Caco-2 (cell line): ENCODE measurements at regions not wholly inside any gene's neighbourhood (a gene's known extent, or its start where the extent isn't known, plus 50 kb on each side); places are given as distances from the start of the nearest gene placed in this dataset.

Experiments
- BruUV-seq: library from RNA; stranded (reverse); fragments of 400-500 nt; replicated peaks from 2 replicates; lab custom pipeline; 2021; lab: Mats Ljungman, UMichigan
- CTCF ChIA-PET: fragments of 300-600 bp; sonication (Branson Sonifier 250); formaldehyde crosslinking; loops from one replicate; lab custom pipeline; 2022; ENCODE audit warnings: antibody characterized with exemption; lab: Charles Lee
- POLR2A ChIA-PET: fragments of 300-600 bp; sonication (Branson Sonifier 250); formaldehyde crosslinking; loops from one replicate; lab custom pipeline; 2022; ENCODE audit warnings: antibody characterized with exemption; lab: Charles Lee
- DNase-seq, 2 experiments: peaks; one replicate each; pipeline versions ENCODE4 v3.0.0 to v3.0.0-alpha.2; 2020 to 2022
- H3K27me3 ChIP-seq: replicated peaks from 2 replicates; pipeline ENCODE4 v1.6.0; 2011; ENCODE audit warnings: low read length; ENCODE audit not compliant: control insufficient read depth, insufficient read depth
- H3K36me3 ChIP-seq: 2 replicates; pipeline ENCODE4 v1.5.1; 2011; ENCODE audit warnings: low read length; ENCODE audit not compliant: control insufficient read depth, insufficient read depth
- H3K4me1 ChIP-seq: fragments of 250-450 bp; sonication (Bioruptor Pico); 2 replicates; pipeline ENCODE4 v1.5.1; 2020; ENCODE audit warnings: mild to moderate bottlenecking
- H3K4me3 ChIP-seq: 2 replicates; pipeline ENCODE4 v1.5.1; 2011; ENCODE audit warnings: low read depth, mild to moderate bottlenecking, control low read depth, low read length
- H3K9me3 ChIP-seq: fragments of 250-450 bp; sonication (Bioruptor Pico); 2 replicates; pipeline ENCODE4 v1.5.1; 2020; ENCODE audit warnings: mild to moderate bottlenecking, moderate library complexity
- H3K27ac Mint-ChIP-seq: one replicate; pipeline ENCODE4 v1.8.0; 2022; ENCODE audit warnings: mixed read lengths; ENCODE audit not compliant: unreplicated experiment
- H3K27me3 Mint-ChIP-seq: one replicate; pipeline ENCODE4 v1.8.0; 2022; ENCODE audit warnings: mixed read lengths; ENCODE audit not compliant: insufficient read depth, unreplicated experiment
- H3K36me3 Mint-ChIP-seq: one replicate; pipeline ENCODE4 v1.8.0; 2022; ENCODE audit warnings: mild to moderate bottlenecking, mixed read lengths; ENCODE audit not compliant: insufficient read depth, unreplicated experiment
- H3K4me1 Mint-ChIP-seq: one replicate; pipeline ENCODE4 v1.8.0; 2022; ENCODE audit warnings: low read depth, mixed read lengths; ENCODE audit not compliant: unreplicated experiment
- H3K4me3 Mint-ChIP-seq: one replicate; pipeline ENCODE4 v1.8.0; 2022; ENCODE audit warnings: mild to moderate bottlenecking, moderate library complexity, mixed read lengths; ENCODE audit not compliant: unreplicated experiment
- H3K9me3 Mint-ChIP-seq: one replicate; pipeline ENCODE4 v1.8.0; 2022; ENCODE audit warnings: mixed read lengths; ENCODE audit not compliant: unreplicated experiment
- intact Hi-C: fragments of 100-400 bp; cut with micrococcal nuclease; formaldehyde crosslinking; loops from one replicate; pipeline ENCODE4 v1.10.0; 2022; ENCODE audit not compliant: unreplicated experiment
- TF ChIP-seq, protein P1 (sequence below), 2 experiments: fragments of 200-600 bp in 1 of 2; IDR thresholded peaks; 1 replicate in 1 of 2; 2 replicates in 1 of 2; pipeline versions ENCODE4 v1.5.1 to v1.8.0; 2011 to 2022; ENCODE audit warnings: antibody characterized with exemption in 1 of 2, control low read depth in 1 of 2, inconsistent platforms in 1 of 2, low read depth in 1 of 2, low read length in 1 of 2, mild to moderate bottlenecking in 1 of 2, moderate library complexity in 1 of 2; ENCODE audit not compliant: insufficient read depth in 1 of 2, severe bottlenecking in 1 of 2, unreplicated experiment in 1 of 2

DNA sequence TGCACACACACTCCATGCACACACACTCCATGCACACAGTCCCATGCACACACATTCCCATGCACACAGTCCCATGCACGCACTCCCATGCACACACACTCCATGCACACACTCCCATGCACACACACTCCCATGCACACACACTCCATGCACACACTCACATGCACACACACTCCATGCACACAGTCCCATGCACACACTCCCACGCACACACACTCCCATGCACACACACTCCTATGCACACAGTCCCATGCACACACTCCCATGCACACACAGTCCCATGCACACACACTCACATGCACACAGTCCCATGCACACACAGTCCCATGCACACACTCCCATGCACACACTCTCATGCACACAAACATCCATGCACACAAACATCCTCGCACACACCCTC, 168.4 kb downstream of the TTLL2 start:
- Histone ChIP-seq H3K9me3 (no peaks in the 10 kb centered on the region), H3K27me3 (no peaks in the 10 kb centered on the region), H3K4me1 (peaks cover 22% of the 10 kb centered on the region), H3K36me3 (no peaks in the 10 kb centered on the region), H3K4me3 (no peak overlapping the region)
- no TSS peak for BruUV-seq
- TF ChIP-seq, protein P1, sequence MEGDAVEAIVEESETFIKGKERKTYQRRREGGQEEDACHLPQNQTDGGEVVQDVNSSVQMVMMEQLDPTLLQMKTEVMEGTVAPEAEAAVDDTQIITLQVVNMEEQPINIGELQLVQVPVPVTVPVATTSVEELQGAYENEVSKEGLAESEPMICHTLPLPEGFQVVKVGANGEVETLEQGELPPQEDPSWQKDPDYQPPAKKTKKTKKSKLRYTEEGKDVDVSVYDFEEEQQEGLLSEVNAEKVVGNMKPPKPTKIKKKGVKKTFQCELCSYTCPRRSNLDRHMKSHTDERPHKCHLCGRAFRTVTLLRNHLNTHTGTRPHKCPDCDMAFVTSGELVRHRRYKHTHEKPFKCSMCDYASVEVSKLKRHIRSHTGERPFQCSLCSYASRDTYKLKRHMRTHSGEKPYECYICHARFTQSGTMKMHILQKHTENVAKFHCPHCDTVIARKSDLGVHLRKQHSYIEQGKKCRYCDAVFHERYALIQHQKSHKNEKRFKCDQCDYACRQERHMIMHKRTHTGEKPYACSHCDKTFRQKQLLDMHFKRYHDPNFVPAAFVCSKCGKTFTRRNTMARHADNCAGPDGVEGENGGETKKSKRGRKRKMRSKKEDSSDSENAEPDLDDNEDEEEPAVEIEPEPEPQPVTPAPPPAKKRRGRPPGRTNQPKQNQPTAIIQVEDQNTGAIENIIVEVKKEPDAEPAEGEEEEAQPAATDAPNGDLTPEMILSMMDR (IDR thresholded peaks at IDR 0.05; ENCODE audit: insufficient read depth in 1 of 2, low read depth in 1 of 2, low read length in 1 of 2, severe bottlenecking in 1 of 2, unreplicated experiment in 1 of 2) = no peak
- peaks cover 18% of the 10 kb centered on the region for H3K4me1 Mint-ChIP-seq
- DNase-seq = no peak
- H3K9me3 Mint-ChIP-seq = no peaks in the 10 kb centered on the region
- no peak overlapping the region for H3K27ac Mint-ChIP-seq
- no peaks in the 10 kb centered on the region for H3K27me3 Mint-ChIP-seq
- no peaks in the 10 kb centered on the region for H3K36me3 Mint-ChIP-seq
- ChIA-PET POLR2A (no interaction called here), CTCF (no interaction called here)
- intact Hi-C loops = no loop called here
- H3K4me3 Mint-ChIP-seq = no peak overlapping the region

DNA sequence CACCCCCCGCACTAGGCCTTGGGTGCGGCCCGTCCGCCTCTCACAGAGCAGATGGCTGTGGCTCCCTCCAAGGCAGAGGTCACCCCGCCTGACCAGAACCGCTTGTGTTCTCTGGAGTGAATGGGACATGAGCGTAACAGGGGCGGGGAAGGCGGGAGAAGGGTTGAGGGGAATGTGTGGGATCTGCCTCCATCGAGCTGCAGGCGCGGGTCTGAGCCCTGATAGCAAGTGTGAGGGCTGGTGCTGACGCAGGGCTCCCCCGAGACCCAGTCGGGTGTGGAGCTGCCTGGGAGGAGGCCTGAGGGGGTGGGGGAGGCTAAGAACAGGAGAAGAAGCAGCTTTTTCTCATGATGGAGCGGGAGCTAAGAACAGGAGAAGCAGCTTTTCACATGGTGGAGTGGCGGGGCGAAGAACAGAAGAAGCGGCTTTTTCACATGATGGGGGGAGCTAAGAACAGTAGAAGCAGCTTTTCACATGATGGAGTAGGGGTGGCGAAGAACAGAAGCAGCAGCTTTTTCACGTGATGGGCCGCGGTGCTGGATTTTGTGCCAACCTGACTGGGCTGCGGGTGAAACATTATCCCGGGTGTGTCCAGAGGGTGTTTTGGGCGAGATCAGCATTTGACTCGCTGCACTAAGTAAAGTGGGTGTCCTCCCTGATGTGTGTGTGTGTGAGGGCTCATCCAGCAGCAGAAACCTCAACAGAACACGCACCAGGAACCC, 169.3 kb downstream of the TTLL2 start:
- no peak overlapping the region for H3K27ac Mint-ChIP-seq
- TF ChIP-seq, protein P1 (IDR thresholded peaks at IDR 0.05; ENCODE audit: insufficient read depth in 1 of 2, low read depth in 1 of 2, low read length in 1 of 2, severe bottlenecking in 1 of 2, unreplicated experiment in 1 of 2) = no peak
- H3K27me3 ChIP-seq = no peaks in the 10 kb centered on the region
- peaks cover 14% of the 10 kb centered on the region for H3K4me1 Mint-ChIP-seq
- no peak overlapping the region for H3K4me3 Mint-ChIP-seq
- no peaks in the 10 kb centered on the region for H3K36me3 ChIP-seq
- no peaks in the 10 kb centered on the region for H3K9me3 Mint-ChIP-seq
- no peaks in the 10 kb centered on the region for H3K27me3 Mint-ChIP-seq
- no peaks in the 10 kb centered on the region for H3K36me3 Mint-ChIP-seq
- POLR2A ChIA-PET = no interaction called here
- no peak for DNase-seq
- CTCF ChIA-PET = no interaction called here
- no peak overlapping the region for H3K4me3 ChIP-seq
- intact Hi-C loops = no loop called here
- H3K9me3 ChIP-seq = no peaks in the 10 kb centered on the region
- H3K4me1 ChIP-seq = peaks cover 22% of the 10 kb centered on the region
- no TSS peak for BruUV-seq

DNA sequence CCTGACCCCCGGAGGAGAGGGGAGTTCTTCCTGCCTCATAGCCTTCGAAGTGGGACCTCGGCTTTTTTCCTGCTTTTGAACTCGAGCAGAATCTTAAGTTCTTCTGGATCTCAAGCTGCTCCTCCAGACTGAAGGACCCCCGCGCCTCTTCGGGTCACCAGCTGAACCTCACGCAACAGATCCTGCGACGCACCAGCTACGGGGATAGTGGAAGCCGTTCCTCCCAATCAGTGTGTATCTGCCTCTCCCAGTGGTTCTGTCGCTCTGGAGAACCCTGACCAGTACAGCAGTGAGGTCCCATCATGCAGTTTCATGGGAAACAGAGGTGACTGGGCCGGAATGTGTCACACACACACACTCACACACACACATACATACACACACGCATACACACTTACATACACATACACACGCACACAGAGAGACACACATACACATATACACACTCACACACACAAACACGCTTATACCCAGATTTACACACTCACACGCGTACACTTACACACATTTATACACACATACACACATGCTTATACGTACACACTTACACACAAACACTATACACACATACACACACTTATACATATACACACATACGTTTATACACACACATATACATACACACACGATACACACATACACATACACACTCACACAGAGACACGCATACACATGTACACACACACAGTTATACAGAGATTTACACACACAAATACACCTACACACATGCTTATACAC, 170.0 kb downstream of the TTLL2 start:
- CTCF ChIA-PET = no interaction called here
- TF ChIP-seq, protein P1 (IDR thresholded peaks at IDR 0.05; ENCODE audit: insufficient read depth in 1 of 2, low read depth in 1 of 2, low read length in 1 of 2, severe bottlenecking in 1 of 2, unreplicated experiment in 1 of 2) = no peak
- H3K4me3 ChIP-seq = no peak overlapping the region
- H3K4me1 Mint-ChIP-seq = peaks cover 14% of the 10 kb centered on the region
- no peak overlapping the region for H3K27ac Mint-ChIP-seq
- POLR2A ChIA-PET = no interaction called here
- no TSS peak for BruUV-seq
- no peak overlapping the region for H3K4me3 Mint-ChIP-seq
- H3K9me3 Mint-ChIP-seq = no peaks in the 10 kb centered on the region
- H3K27me3 ChIP-seq = no peaks in the 10 kb centered on the region
- H3K36me3 ChIP-seq = no peaks in the 10 kb centered on the region
- DNase-seq = no peak
- peaks cover 22% of the 10 kb centered on the region for H3K4me1 ChIP-seq
- no peaks in the 10 kb centered on the region for H3K36me3 Mint-ChIP-seq
- no peaks in the 10 kb centered on the region for H3K27me3 Mint-ChIP-seq
- intact Hi-C loops = no loop called here
- H3K9me3 ChIP-seq = no peaks in the 10 kb centered on the region
